Esophagus squamous epithelium (tissue), 5 donors: ENCODE measurements at regions not wholly inside any gene's neighbourhood (a gene's known extent, or its start where the extent isn't known, plus 50 kb on each side); places are given as distances from the start of the nearest gene placed in this dataset.
"Not testable (repeated sequence)": the region's sequence is repeated elsewhere in the genome, so short reads cannot be mapped to it uniquely, and the experiment has no call there.

Source experiments
- DNase-seq: peaks from one replicate; lab custom pipeline; 2025; lab: John Stamatoyannopoulos, UW
- H3K27ac ChIP-seq, 4 donors: fragments of 200-600 bp; sonication (generic); one replicate each; pipeline ENCODE4 v1.5.1; 2016 to 2019; ENCODE audit warnings: mild to moderate bottlenecking in 1 of 4
- H3K27me3 ChIP-seq, 4 donors: fragments of 200-600 bp; sonication (generic); 1 replicate in 3 of 4; 2 replicates in 1 of 4; pipeline versions ENCODE4 v1.5.1 to v1.6.0; 2017 to 2021; ENCODE audit warnings: antibody characterized with exemption in 1 of 4
- H3K36me3 ChIP-seq, 3 donors: fragments of 200-600 bp; sonication (generic); one replicate each; pipeline ENCODE4 v1.5.1; 2016 to 2019
- H3K4me1 ChIP-seq, 3 donors: fragments of 200-600 bp; sonication (generic); one replicate each; pipeline ENCODE4 v1.5.1; 2017 to 2019
- H3K4me3 ChIP-seq, 4 donors: fragments of 200-600 bp; sonication (generic); 1 replicate in 3 of 4; 2 replicates in 1 of 4; pipeline ENCODE4 v1.5.1; 2016 to 2019; ENCODE audit warnings: mild to moderate bottlenecking in 2 of 4, moderate library complexity in 1 of 4
- H3K9me3 ChIP-seq, 3 donors: fragments of 200-600 bp; sonication (generic); one replicate each; pipeline ENCODE4 v1.5.1; 2016 to 2019
- CTCF ChIP-seq, 6 experiments: fragments of 450-650 bp in 4 of 6; fragments of 200-600 bp in 2 of 6; sonication (generic) in 2 of 6; IDR thresholded peaks; one replicate each; pipeline ENCODE4 v1.5.1; 2016 to 2019; ENCODE audit warnings: antibody characterized with exemption in 6 of 6, mild to moderate bottlenecking in 4 of 6, moderate library complexity in 4 of 6
- POLR2A ChIP-seq, 4 donors: fragments of 450-650 bp; IDR thresholded peaks; one replicate each; pipeline ENCODE4 v1.6.1; 2017; ENCODE audit warnings: antibody characterized with exemption in 4 of 4, mild to moderate bottlenecking in 4 of 4, moderate library complexity in 3 of 4
- WGBS, 2 donors: methylation state at CpG; one replicate each; pipeline ENCODE4 v1.1.5; 2018; 5-methylcytosine and 5-hydroxymethylcytosine counted together
- intact Hi-C: fragments of 100-400 bp; cut with DNase I; formaldehyde crosslinking; loops from one replicate; pipeline ENCODE4 v1.15.0; 2022
- donor health status: DM: yes; HTN: yes; CAD: no.

- DNase-seq, result no peak
- H3K27ac ChIP-seq, result no peak overlapping the region
- no peaks in the 10 kb centered on the region for H3K4me1 ChIP-seq
- TF ChIP-seq POLR2A (IDR thresholded peaks at IDR 0.05) (no peak), CTCF (IDR thresholded peaks at IDR 0.05) (no peak)
- no peaks in the 10 kb centered on the region for H3K36me3 ChIP-seq
- intact Hi-C loops, result no loop called here
- H3K4me3 ChIP-seq, result no peak overlapping the region
- H3K27me3 ChIP-seq, result no peaks in the 10 kb centered on the region
- H3K9me3 ChIP-seq, result no peaks in the 10 kb centered on the region
- 35 to 91% methylated on average over 1 of the region's 1 CpG for WGBS, 2 donors
Measured at GRCh38 chr1:60808676-60809075, 273.7 kb upstream of the NFIA start.

- H3K27ac ChIP-seq, result no peak overlapping the region
- no peaks in the 10 kb centered on the region for H3K36me3 ChIP-seq
- H3K4me3 ChIP-seq, result no peak overlapping the region
- no peaks in the 10 kb centered on the region for H3K4me1 ChIP-seq
- DNase-seq, result no peak
- intact Hi-C loops, result no loop called here
- TF ChIP-seq POLR2A (IDR thresholded peaks at IDR 0.05) (no peak), CTCF (IDR thresholded peaks at IDR 0.05) (no peak)
- WGBS, 2 donors, result 95 to 97% methylated on average over 2 of the region's 2 CpGs
- H3K9me3 ChIP-seq, result no peaks in the 10 kb centered on the region
- no peaks in the 10 kb centered on the region for H3K27me3 ChIP-seq
Measured at GRCh38 chr1:60802884-60803283, 279.5 kb upstream of the NFIA start.

GRCh38 chr1:60797351-60797750 is 285.0 kb upstream of the NFIA start:
- TF ChIP-seq CTCF (IDR thresholded peaks at IDR 0.05) (no peak), POLR2A (IDR thresholded peaks at IDR 0.05) (no peak)
- H3K9me3 ChIP-seq, result no peaks in the 10 kb centered on the region
- H3K27me3 ChIP-seq, result peaks cover 0 to 7% (median 0%) of the 10 kb centered on the region in 4 donors
- H3K4me1 ChIP-seq, result no peaks in the 10 kb centered on the region
- no peaks in the 10 kb centered on the region for H3K36me3 ChIP-seq
- no peak overlapping the region for H3K27ac ChIP-seq
- DNase-seq, result no peak
- WGBS, 2 donors, result 71% methylated on average over 2 of the region's 2 CpGs
- H3K4me3 ChIP-seq, result no peak overlapping the region
- intact Hi-C loops, result no loop called here

GRCh38 chr1:60791226-60791625 is 291.1 kb upstream of the NFIA start:
- intact Hi-C loops, result no loop called here
- peaks cover 0 to 12% (median 0%) of the 10 kb centered on the region in 4 donors for H3K27me3 ChIP-seq
- WGBS, 2 donors, result 65 to 69% methylated on average over 5 of the region's 5 CpGs
- no peak for TF ChIP-seq CTCF (IDR thresholded peaks at IDR 0.05)
- TF ChIP-seq POLR2A (IDR thresholded peaks at IDR 0.05), result no peak
- no peaks in the 10 kb centered on the region for H3K9me3 ChIP-seq
- no peak for DNase-seq
- no peak overlapping the region for H3K4me3 ChIP-seq
- H3K36me3 ChIP-seq, result no peaks in the 10 kb centered on the region
- no peak overlapping the region for H3K27ac ChIP-seq
- no peaks in the 10 kb centered on the region for H3K4me1 ChIP-seq

GRCh38 chr1:60773099-60773498 is 309.3 kb upstream of the NFIA start:
- H3K4me3 ChIP-seq, H3K9me3 ChIP-seq, H3K36me3 ChIP-seq, intact Hi-C loops, DNase-seq, H3K27me3 ChIP-seq, H3K27ac ChIP-seq, H3K4me1 ChIP-seq: not testable (repeated sequence)
- 72% methylated on average over 2 of the region's 2 CpGs for WGBS, 2 donors

- no peaks in the 10 kb centered on the region for H3K4me1 ChIP-seq
- no peaks in the 10 kb centered on the region for H3K27me3 ChIP-seq
- WGBS, 2 donors, result 84 to 92% methylated on average over 1 of the region's 1 CpG
- TF ChIP-seq CTCF (IDR thresholded peaks at IDR 0.05) (no peak), POLR2A (IDR thresholded peaks at IDR 0.05) (no peak)
- H3K27ac ChIP-seq, result no peak overlapping the region
- no peak for DNase-seq
- H3K4me3 ChIP-seq, result no peak overlapping the region
- no peaks in the 10 kb centered on the region for H3K9me3 ChIP-seq
- no peaks in the 10 kb centered on the region for H3K36me3 ChIP-seq
- intact Hi-C loops, result no loop called here
Measured at GRCh38 chr1:60769082-60769481, 313.3 kb upstream of the NFIA start.
